Suprapubic skin (tissue), 4 donors: ENCODE measurements at regions not wholly inside any gene's neighbourhood (a gene's known extent, or its start where the extent isn't known, plus 50 kb on each side); places are given as distances from the start of the nearest gene placed in this dataset.
"Not testable (repeated sequence)": the region's sequence is repeated elsewhere in the genome, so short reads cannot be mapped to it uniquely, and the experiment has no call there.

ENCODE experiments used
- DNase-seq, 2 donors: peaks; one replicate each; pipeline ENCODE4 v3.0.0-alpha.2; 2019; ENCODE audit warnings: low spot score in 2 of 2
- H3K27ac ChIP-seq: fragments of 200-600 bp; sonication (generic); one replicate; pipeline ENCODE4 v1.5.1; 2019
- H3K27me3 ChIP-seq: fragments of 200-600 bp; sonication (generic); one replicate; pipeline ENCODE4 v1.5.1; 2019
- H3K36me3 ChIP-seq: fragments of 200-600 bp; sonication (generic); one replicate; pipeline ENCODE4 v1.5.1; 2019
- H3K4me1 ChIP-seq: fragments of 200-600 bp; sonication (generic); one replicate; pipeline ENCODE4 v1.5.1; 2019
- H3K4me3 ChIP-seq: fragments of 200-600 bp; sonication (generic); one replicate; pipeline ENCODE4 v1.5.1; 2019; ENCODE audit warnings: mild to moderate bottlenecking
- H3K9me3 ChIP-seq: fragments of 200-600 bp; sonication (generic); one replicate; pipeline ENCODE4 v1.5.1; 2019
- EP300 ChIP-seq: sonication (generic); formaldehyde crosslinking; IDR thresholded peaks from one replicate; pipeline ENCODE4 v1.6.1; 2017; ENCODE audit warnings: antibody characterized with exemption
- POLR2A ChIP-seq, 2 donors: fragments of 450-650 bp; IDR thresholded peaks; one replicate each; pipeline ENCODE4 v1.6.1; 2017; ENCODE audit warnings: antibody characterized with exemption in 2 of 2, mild to moderate bottlenecking in 2 of 2, moderate library complexity in 2 of 2
- POLR2AphosphoS5 ChIP-seq, 3 donors: sonication (generic); formaldehyde crosslinking; IDR thresholded peaks; one replicate each; pipeline ENCODE4 v1.6.1; 2017; ENCODE audit warnings: antibody characterized with exemption in 3 of 3
- WGBS: methylation state at CpG from one replicate; pipeline ENCODE4 v1.1.5; 2018; 5-methylcytosine and 5-hydroxymethylcytosine counted together
- TF ChIP-seq, protein P1 (sequence below), 2 donors: fragments of 200-600 bp in 1 of 2; fragments of 450-650 bp in 1 of 2; sonication (generic) in 1 of 2; IDR thresholded peaks; one replicate each; pipeline ENCODE4 v1.5.1; 2016 to 2019; ENCODE audit warnings: antibody characterized with exemption in 2 of 2, mild to moderate bottlenecking in 1 of 2, moderate library complexity in 1 of 2

DNA sequence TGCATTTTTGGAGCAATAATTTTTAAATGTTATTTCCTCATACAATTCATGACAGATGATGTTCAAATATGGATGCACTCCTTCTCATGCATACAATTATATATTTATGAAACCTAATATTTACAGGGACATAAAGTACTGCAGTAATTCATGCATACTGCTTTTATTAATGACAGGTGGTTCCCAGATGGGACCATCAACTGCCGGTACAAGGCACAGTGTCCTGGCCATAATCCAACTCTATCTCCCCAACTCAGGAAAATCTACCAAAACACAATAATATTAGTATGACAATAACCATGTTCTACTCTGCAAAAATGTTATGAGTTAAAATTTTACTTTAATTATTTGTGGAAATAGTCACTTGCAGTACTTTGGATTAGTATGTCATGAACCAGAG, 77.8 kb downstream of the VIP start:
- 35% methylated on average over 1 of the region's 1 CpG for WGBS
- TF ChIP-seq POLR2AphosphoS5 (IDR thresholded peaks at IDR 0.05) (no peak), POLR2A (IDR thresholded peaks at IDR 0.05) (no peak), EP300 (no peak)
- TF ChIP-seq, protein P1, sequence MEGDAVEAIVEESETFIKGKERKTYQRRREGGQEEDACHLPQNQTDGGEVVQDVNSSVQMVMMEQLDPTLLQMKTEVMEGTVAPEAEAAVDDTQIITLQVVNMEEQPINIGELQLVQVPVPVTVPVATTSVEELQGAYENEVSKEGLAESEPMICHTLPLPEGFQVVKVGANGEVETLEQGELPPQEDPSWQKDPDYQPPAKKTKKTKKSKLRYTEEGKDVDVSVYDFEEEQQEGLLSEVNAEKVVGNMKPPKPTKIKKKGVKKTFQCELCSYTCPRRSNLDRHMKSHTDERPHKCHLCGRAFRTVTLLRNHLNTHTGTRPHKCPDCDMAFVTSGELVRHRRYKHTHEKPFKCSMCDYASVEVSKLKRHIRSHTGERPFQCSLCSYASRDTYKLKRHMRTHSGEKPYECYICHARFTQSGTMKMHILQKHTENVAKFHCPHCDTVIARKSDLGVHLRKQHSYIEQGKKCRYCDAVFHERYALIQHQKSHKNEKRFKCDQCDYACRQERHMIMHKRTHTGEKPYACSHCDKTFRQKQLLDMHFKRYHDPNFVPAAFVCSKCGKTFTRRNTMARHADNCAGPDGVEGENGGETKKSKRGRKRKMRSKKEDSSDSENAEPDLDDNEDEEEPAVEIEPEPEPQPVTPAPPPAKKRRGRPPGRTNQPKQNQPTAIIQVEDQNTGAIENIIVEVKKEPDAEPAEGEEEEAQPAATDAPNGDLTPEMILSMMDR (IDR thresholded peaks at IDR 0.05): no peak
- H3K36me3 ChIP-seq: no peaks in the 10 kb centered on the region
- H3K4me3 ChIP-seq: no peak overlapping the region
- no peaks in the 10 kb centered on the region for H3K4me1 ChIP-seq
- no peak for DNase-seq
- H3K27ac ChIP-seq: no peak overlapping the region
- H3K27me3 ChIP-seq: no peaks in the 10 kb centered on the region
- no peaks in the 10 kb centered on the region for H3K9me3 ChIP-seq

DNA sequence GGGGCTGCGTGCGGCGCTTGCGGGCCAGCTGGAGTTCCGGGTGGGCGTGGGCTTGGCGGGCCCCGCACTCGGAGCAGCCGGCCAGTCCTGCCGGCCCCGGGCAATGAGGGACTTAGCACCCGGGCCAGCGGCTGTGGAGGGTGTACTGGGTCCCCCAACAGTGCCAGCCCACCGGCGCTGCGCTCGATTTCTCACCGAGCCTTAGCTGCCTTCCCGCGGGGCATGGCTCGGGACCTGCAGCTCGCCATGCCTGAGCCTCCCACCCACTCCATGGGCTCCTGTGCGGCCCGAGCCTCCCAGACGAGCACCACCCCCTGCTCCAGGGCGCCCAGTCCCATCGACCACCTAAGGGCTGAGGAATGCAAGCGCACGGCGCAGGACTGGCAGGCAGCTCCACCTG, 83.8 kb downstream of the VIP start:
- WGBS: 91% methylated on average over 24 of the region's 31 CpGs
- not testable (repeated sequence) for H3K4me1 ChIP-seq, H3K36me3 ChIP-seq, H3K27ac ChIP-seq, H3K27me3 ChIP-seq, DNase-seq, H3K4me3 ChIP-seq, H3K9me3 ChIP-seq

DNA sequence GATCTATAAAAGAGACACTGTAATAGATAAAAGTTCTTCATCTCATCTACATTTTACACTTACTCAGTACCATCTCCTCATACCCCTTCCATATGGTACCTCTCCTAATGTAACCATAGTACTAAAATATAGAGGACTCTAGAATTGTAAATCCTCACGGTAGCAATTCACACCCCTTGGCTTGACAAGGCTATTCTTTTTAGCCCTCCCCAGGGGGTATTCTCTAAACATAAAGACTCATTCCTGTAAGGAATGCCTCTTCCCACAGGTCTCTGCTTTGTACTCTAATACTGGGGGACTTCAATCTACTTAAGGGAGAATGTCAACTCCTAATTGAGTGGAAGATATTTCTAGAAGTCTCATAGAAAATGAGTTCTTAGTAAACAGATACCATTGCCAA, 85.9 kb downstream of the VIP start:
- H3K4me3 ChIP-seq: no peak overlapping the region
- 28% methylated on average over 1 of the region's 1 CpG for WGBS
- H3K27ac ChIP-seq: no peak overlapping the region
- no peak for DNase-seq
- no peaks in the 10 kb centered on the region for H3K4me1 ChIP-seq
- H3K9me3 ChIP-seq: no peaks in the 10 kb centered on the region
- H3K27me3 ChIP-seq: no peaks in the 10 kb centered on the region
- TF ChIP-seq POLR2AphosphoS5 (IDR thresholded peaks at IDR 0.05): no peak
- TF ChIP-seq, protein P1 (IDR thresholded peaks at IDR 0.05): no peak
- TF ChIP-seq POLR2A (IDR thresholded peaks at IDR 0.05): no peak
- no peak for TF ChIP-seq EP300
- no peaks in the 10 kb centered on the region for H3K36me3 ChIP-seq

DNA sequence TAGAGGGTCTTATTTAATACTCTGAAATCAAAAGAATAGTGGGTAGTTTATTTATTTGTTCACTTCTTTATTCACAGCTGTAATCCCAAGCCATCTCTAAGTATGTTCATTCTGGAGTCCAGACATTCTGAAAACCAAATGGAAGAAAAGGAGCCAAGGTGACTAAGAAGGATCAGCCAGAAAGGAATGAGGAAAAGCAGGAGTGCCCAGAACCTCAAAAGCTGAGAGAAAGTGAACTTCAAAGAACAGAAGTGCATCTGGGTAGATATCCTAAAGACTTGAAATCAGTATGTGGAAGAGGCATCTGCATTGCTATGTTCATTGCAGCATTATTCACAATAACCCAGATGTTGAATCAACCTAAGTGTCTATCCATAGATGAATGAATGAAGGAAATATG, 94.8 kb downstream of the VIP start:
- Histone ChIP-seq H3K27me3 (no peaks in the 10 kb centered on the region), H3K4me1 (no peaks in the 10 kb centered on the region), H3K4me3 (no peak overlapping the region), H3K27ac (no peak overlapping the region), H3K36me3 (no peaks in the 10 kb centered on the region), H3K9me3 (no peaks in the 10 kb centered on the region)
- TF ChIP-seq EP300 (no peak), POLR2AphosphoS5 (IDR thresholded peaks at IDR 0.05) (no peak), POLR2A (IDR thresholded peaks at IDR 0.05) (no peak)
- TF ChIP-seq, protein P1 (IDR thresholded peaks at IDR 0.05): no peak
- DNase-seq: no peak

DNA sequence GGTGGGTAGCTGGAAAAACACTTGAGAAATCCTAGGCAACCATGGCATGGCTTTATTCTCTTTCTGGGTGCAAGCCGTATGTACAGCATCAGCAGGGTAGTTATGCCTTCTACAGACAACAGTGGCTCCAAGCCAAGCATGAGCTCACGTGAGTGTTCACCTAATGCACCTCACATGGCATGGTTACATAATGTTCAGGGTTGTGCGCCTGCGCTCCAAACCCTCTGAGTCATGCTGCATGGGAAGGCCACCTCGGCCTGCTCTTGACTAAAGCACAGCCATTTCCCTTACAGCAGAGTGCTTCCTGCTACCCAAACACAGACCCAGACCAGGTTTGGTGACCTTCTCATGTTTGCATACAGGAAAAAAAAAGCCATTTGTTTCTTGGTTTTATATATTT, 96.2 kb downstream of the VIP start:
- 90% methylated on average over 4 of the region's 5 CpGs for WGBS
- TF ChIP-seq, protein P1 (IDR thresholded peaks at IDR 0.05): no peak
- TF ChIP-seq POLR2AphosphoS5 (IDR thresholded peaks at IDR 0.05) (no peak), EP300 (no peak), POLR2A (IDR thresholded peaks at IDR 0.05) (no peak)

DNA sequence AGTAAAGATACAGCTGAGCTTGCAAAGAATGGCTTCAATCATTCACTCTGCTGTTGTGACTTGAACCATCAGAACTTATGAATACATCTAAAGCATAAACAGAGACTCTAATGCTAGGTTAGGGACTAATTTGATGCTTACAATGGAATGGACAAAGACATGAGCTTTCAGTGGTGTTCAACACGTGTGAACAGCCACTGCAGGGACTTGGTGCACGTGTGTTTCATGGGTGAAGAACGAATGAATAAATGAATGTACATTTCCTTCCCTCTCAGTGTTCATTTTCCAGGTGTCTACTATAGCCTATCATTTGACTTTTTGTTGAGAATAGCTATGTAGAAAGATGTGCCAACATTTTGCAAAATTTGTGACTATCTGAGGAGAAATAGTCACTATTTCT, 98.3 kb downstream of the VIP start:
- DNase-seq: no peak
- Histone ChIP-seq H3K27ac (no peak overlapping the region), H3K27me3 (no peaks in the 10 kb centered on the region), H3K4me1 (no peaks in the 10 kb centered on the region), H3K36me3 (no peaks in the 10 kb centered on the region), H3K9me3 (no peaks in the 10 kb centered on the region), H3K4me3 (no peak overlapping the region)
- 88% methylated on average over 3 of the region's 3 CpGs for WGBS
- TF ChIP-seq, protein P1 (IDR thresholded peaks at IDR 0.05): no peak
- TF ChIP-seq EP300: no peak
- TF ChIP-seq POLR2A (IDR thresholded peaks at IDR 0.05): no peak
- no peak for TF ChIP-seq POLR2AphosphoS5 (IDR thresholded peaks at IDR 0.05)

More for the DNA sequence above, 96.2 kb downstream of the VIP start:
- H3K27me3 ChIP-seq: no peaks in the 10 kb centered on the region
- no peak for DNase-seq
- H3K4me1 ChIP-seq: no peaks in the 10 kb centered on the region
- no peaks in the 10 kb centered on the region for H3K36me3 ChIP-seq
- no peaks in the 10 kb centered on the region for H3K9me3 ChIP-seq
- no peak overlapping the region for H3K27ac ChIP-seq
- no peak overlapping the region for H3K4me3 ChIP-seq
